GM19397 (cell line): ENCODE measurements at regions not wholly inside any gene's neighbourhood (a gene's known extent, or its start where the extent isn't known, plus 50 kb on each side); places are given as distances from the start of the nearest gene placed in this dataset.
"Not testable (repeated sequence)": the region's sequence is repeated elsewhere in the genome, so short reads cannot be mapped to it uniquely, and the experiment has no call there.

Source experiments
- ATAC-seq: cut with Tn5 transposase; IDR thresholded peaks from one replicate; pipeline ENCODE4 v1.9.1; 2021; ENCODE audit warnings: mild to moderate bottlenecking, moderate library complexity; ENCODE audit not compliant: unreplicated experiment

DNA sequence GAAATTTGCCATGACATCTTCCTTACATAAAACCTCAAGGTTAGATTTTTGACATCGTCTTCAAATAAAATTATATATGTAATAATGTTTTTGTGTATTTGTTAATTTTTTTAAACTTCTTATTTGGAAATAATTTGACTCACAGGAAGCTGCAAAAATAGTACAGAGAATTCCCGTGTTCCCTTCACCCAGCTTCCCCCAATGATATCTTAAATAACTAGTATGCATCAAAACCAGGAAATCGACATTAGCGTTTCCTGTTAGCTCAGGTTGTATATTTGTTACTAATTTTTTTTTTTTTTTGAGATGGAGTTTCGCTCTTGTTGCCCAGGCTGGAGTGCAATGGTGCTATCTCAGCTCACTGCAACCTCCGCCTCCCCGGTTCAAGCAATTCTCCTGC lies 86.3 kb upstream of the SPRY4 start:
- ATAC-seq: no peak

DNA sequence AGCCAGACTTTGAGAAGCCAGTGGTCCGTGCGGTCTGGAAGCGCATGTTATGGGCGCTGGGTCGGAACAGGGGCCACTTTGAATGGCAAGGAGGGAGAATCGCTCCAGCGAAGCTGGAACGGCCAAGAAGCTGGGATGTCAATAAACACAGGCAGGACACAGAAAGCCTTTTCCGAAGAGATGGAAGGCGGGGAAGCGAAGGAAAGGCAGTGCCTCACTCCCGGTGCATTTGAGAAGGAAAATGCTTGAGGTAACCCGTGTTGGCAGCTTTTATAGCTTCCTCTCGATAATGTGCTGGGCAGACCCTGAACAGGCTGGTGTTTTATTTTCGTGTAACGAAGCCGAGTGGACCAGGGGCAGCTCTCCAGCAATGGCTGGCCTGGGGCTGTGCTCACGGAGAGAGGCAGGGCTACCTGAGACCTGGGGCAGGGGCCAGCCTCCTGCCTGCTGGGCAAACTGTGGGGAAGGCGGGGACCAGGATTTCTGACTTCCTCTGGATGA lies 84.2 kb upstream of the SPRY4 start:
- ATAC-seq: no peak

DNA sequence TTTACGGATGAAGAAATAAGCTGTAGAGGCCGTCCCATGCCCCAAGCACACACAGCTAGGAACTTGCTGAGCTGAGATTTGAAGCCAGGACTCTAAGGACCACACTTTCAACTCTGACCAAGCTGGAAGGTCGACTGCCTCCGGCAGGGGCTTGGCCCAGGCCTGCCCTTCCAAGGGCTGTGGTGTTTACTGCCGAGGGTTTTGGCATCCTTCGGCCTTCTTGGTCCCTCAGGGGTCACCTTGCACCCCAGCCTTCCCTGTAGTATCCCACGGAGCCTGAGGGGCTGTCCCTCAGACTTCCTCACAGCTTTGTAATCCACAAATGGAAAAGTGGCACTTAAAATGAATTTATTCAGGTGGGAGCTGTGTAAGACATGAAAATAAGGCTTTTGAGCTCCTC lies 83.7 kb upstream of the SPRY4 start:
- no peak for ATAC-seq

DNA sequence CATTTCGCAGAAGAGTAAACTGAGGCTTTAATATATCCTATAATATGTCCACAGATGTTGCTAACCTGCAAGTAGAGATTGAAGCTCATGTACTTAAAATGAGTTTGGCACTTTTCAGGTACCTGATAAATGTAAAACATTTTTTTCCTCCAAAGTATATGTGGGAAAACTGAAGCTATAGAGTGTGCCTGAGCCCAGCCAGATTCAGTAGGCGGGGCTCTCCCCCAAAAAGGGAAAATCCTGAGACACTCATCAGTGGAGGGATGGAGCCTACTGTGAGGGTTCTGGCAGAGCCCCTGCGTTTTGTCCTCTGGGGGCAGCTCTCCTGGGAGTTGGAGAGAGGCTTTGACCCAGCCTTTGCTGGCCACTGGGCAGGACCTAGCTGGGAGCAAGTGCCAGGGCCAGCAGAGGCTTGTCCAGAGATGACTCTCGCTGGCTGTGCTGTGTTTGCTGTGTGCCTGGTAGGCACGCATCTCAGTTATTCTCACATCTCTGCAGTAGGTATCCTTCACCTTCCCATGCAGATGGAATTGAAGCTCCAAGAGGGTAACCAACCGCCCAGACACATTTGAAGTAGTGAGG lies 81.1 kb upstream of the SPRY4 start:
- ATAC-seq: no peak

DNA sequence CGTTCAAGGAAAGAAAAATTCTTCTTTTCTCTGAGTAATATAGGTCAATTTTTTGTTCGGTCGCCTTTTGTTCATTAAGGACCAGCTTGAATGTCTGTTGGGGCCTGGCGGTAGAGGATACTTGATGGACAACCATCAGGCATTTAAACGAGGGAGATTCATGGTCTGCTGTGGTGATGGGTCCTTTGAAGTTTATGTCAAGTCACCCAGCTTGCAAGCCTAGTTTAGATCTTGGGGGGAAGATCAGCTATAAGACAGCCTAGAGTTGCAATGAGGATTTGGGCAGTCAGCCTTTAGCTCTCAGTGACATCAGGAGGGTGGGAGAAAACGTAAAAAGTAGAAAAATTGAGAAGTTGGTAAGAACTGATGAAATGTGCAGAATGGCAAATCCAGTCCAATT lies 80.2 kb upstream of the SPRY4 start:
- no peak for ATAC-seq

DNA sequence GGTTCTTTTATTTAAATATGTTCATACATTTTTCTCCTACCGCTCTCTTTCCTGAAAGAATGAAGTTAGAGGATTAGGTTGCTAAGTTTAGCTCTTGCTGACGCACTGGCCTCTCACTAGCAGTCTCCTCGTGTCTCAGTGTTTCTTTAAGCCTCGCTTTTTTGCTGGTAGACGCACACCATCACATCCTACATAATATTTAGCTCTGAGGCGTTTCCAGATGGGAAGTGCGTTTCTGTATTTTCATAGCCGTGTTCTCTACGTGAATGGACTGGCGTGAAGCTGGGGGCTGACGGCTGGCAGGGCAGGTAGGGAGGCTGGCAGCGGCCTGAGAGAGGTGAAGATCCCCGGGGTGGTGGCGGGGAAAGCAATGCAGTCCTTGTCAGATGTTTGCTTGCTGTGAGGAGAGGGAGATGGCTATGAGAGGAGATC lies 79.2 kb upstream of the SPRY4 start:
- no peak for ATAC-seq

DNA sequence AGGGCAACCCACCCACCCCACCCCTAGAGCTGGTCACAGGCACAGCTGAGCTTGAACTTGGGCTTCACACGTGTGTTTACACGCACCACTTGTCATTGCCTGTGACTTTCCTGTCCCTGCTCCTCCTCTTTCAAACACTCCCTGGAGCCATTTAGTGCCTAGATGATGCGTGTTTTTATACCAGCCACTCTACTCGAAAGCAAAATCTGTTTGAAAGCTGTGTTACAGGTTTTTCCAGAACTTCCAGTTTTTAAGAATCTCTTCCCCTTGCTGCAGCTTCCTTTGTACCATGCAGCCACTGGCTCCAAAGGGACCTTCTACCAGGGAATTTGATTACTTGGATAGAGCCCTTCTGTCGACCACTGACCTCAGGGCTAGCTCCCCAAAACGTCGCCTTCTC lies 78.8 kb upstream of the SPRY4 start:
- no peak for ATAC-seq

DNA sequence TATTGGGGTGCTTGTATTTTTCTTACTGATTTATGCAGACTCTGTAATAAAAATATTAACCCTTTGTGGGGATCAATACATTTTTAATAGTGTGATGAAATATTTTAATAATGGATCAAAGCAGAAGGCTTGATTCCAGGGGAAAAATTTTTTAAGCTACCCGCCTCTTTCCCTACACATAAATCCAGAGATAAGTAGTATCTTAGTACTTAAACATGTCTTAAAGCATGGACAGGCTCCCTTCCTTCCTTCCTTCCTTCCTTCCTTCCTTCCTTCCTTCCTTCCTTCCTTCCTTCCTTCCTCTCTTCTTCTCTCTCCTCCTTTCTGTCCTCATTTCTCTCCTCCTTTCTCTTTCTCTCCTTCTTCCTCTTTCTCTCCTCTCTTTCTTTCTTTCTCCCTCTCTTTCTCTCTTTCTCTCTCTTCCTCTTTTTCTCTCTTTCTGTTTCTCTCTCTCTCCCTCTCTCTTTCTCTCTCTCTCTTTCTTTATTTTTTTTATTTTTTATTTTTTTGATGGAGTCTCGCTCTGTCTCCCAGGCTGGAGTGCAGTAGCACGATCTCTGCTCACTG lies 78.0 kb upstream of the SPRY4 start:
- ATAC-seq: no peak

DNA sequence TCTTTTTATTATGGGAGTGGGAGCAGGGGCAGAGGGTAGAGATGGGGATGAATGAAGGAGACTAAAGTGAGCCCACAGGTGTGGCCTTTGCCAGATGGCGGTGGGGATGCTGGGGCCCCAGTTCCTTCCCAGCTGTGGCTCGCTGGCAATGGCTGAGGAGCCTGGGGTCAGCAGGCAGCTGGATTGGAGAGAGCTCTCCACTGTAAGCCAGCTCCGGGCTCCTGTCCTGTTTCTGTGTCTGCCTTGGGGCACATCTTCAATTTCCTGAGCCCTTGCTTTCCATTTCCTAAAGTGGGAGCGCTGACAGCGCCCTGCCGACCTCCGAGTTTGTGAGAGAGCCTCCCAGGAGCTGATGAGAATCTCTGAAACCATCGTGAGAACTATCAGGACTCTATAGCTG lies 75.6 kb upstream of the SPRY4 start:
- ATAC-seq: no peak

DNA sequence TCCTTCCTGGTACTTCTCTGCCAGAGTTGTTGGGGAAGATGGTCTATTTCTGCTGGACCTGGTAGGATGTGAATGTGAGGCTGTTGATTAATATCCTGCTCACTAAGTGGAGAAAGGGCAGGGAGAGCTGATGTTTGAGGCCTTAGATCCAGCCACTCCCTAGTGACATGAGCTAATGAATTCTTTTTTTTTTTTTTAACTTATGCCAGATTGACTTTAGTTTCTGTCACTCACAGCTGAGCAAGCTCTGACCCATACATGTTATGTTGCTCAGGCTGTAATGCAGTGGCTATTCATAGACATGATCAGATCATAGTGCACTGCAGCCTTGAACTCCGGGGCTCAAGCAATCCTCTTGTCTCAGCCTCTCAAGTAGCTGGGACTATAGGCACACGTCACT lies 75.1 kb upstream of the SPRY4 start:
- ATAC-seq: no peak

DNA sequence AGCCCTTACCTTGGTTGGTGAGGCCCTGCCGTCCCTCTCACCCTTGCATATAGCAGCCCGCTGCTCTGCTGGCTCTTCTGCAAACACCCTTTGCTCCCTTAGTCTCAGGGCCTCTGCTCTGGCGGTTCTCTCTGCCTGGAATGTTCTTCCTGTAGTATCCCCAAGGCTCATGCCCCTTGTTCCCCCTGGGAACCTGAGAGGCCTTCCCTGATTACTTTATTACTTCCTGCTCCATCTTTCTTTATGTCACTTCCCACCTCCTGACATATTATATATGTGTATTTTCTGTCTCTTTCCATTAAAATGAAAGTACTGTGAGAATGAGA lies 73.9 kb upstream of the SPRY4 start:
- no peak for ATAC-seq

DNA sequence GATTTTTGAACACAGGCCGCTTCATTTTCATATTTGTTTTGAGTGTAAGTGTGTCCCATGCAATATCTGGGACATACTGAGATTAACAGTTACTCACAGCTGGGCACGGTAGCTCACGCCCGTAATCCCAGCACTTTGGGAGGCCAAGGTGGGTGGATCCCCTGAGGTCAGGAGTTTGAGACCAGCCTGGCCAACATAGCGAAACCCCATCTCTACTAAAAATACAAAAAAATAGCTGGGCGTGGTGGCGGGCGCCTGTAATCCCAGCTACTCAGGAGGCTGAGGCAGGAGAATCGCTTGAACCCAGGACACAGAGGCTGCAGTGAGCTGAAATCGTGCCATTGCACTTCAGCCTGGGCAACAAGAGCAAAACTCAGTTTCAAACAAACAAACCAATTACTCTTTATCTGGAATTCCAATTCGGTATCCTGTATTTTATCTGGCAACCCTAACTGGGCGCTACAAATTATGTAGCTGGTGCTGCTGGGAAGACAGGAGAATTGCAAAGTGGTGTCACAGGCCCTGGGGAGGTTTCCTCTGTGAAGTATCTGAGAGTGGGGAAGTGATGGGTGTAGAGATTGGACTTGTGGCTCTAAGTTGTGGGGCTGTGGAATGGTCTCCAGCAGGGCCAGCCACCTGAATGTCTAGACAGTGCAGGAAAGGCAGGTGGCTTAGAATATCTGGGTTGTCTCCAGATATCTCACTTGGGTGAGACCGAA lies 73.3 kb upstream of the SPRY4 start:
- not testable (repeated sequence) for ATAC-seq

DNA sequence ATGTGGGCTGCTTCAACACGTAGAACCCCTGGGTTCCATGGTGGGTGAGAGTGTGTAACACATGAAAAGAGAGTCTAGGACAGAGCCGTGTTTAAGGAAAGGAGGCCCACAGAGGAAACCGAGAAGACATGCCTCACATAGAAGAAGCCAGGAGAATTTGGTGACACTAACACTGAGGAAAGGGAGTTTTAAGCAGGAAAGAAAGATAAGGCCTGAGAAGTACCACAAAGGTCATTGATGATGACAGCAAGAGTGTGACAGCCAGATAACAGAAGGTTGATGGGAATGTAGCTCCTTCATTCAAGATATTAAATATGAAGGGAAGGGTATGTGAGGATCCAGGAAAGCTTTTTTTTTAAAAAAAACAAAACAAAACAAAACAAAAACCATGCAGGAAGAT lies 72.4 kb upstream of the SPRY4 start:
- no peak for ATAC-seq

DNA sequence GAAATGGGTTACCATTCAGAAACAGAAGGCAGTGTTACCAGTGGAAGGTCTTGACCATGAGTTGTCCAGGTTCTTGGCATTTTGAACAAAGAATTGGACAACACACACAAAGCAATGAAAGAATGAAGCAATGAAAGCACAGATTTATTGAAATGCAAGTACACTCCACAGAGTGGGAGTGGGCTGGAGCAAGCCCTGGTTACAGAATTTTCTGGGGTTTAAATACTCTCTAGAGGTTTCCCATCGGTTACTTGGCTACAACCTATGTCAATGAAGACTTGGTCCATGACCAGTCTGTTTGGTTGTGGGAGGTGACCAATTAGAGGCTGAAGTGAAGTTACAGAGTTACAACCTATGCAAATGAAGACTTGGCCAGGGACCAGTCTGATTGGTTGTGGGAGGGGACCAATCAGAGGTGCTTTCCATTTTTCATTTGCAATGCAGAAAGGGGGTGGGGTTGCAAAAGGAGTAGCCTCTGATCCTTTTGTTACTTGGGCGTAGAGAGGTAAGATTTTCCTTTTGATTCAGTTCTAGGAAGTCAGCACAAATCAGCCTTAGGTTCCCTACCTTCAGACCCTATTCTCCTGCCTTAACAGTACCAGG lies 71.7 kb upstream of the SPRY4 start:
- ATAC-seq: no peak

DNA sequence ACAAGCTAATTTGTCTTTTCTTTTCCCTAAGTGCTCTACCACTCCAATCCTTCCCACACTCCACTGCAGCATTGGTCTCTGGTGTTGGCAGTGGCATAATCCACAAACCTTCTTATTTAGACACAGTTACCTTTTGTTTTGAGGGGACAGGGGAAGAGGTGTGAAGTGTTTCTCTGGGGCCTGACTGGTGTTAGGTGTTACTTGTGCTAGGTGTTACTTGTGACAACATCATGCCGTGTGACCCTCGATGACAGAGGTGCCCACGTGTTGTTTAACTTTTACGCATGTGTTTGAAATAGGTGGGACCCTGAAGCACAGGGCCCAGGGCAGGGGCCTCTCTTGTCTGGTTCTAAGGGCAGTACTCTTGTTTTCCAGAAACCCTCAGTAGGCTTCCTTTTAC lies 70.5 kb upstream of the SPRY4 start:
- ATAC-seq: no peak

DNA sequence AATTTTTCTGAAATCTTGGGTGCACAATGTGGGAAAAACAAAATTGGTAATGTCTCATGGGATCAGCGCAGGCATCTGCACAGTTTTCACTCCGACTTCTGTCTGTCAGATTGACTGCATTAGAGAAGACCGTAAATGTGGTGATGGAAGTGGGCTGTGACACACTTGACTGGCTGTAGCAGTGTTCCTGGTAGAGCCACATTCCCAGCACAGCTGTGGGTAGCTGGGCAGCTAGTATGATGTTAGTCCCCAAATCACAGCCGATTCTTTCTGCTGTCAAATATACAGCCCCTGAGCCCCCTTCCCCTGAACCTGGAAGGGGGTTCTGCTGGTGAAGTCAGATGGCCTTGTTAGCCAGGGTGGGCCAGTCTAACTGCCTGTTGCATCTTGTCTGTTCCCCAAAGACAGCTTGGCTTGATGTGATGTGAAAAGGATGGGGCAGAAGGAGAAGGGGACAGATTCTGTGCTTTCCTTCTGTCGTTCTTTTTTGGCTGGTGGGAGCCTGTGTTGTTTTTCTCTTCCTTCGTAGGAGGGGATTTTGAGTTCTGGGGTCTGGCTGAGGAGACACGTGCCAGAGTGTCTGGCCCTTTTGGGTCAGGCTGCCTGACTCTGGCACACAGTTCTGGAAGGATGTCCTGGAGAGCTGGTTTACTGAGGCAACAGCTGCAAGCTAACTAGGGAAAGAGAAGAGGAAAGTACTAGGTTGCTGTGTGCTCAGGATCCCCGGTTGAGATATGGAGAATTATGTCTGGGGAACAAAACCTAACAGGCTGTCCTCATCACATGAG lies 66.4 kb upstream of the SPRY4 start:
- ATAC-seq: no peak

DNA sequence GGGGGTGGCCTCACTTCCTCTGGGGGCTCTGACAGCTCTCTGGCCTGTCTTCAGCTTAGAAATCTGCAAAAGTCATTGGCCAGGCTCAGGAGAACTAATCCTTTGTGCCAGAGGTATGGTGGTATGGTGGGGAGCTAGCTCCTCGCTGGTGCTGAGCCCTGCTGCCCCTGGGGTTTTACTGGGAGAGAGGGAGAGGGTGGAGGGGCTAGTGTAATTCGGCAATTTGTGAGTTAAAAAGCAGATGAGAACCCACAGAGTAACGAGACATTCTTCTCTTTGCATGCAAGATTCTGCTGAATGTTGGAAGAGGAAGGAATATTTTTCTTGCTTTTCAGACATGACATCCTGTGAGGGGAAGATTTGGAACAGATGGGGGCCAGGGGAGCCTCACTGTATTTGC lies 65.5 kb upstream of the SPRY4 start:
- ATAC-seq: no peak

DNA sequence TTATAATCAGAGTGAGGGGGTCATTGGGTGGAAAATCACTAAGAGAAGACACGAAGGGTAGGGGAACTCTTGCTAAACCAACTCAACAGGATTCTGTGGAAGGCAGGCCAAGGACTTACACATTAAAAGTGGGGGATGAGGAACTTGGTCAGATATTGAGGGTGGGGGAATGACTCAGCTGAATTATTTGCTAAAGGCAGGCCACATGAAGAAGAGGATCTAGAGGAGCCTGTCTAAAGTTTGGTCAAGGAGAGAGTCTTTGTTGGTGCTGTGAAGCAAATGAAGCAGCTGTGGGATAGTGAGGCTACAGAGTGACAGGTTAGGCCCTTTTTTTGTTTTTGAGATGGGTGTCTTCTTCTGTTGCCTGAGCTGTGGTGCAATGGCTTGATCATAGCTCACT lies 63.9 kb upstream of the SPRY4 start:
- no peak for ATAC-seq

DNA sequence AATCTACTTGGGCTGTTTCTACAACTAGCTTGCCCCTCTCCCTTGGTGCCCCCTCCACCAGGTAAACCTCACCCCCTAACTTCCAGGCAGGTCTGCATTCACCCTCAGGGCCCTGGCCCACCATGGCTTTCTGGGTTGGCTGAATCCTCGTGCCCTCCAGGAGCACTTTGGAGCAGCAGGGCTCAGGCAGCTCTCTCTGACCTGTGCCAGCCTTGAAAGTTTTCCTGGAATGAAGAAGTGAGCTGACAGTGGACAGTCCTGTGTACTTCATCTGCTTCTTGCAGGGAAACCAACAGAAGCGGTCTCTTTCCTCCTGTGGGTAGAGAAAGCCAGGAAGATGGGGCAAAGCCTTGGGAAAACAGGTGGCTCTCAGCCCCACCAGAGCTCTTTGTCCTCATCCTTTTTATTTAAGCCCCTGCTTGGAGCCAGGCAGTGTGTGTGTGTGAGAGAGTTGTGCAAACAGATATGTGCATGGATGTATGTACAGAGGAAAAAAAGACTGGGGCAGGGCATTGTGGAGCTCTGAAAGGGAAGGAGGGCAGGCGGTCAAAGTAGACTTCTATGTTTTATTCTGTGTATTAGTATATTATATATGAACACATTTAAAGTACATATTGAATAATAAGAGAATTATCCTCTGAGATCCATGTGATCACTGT lies 62.3 kb upstream of the SPRY4 start:
- no peak for ATAC-seq

DNA sequence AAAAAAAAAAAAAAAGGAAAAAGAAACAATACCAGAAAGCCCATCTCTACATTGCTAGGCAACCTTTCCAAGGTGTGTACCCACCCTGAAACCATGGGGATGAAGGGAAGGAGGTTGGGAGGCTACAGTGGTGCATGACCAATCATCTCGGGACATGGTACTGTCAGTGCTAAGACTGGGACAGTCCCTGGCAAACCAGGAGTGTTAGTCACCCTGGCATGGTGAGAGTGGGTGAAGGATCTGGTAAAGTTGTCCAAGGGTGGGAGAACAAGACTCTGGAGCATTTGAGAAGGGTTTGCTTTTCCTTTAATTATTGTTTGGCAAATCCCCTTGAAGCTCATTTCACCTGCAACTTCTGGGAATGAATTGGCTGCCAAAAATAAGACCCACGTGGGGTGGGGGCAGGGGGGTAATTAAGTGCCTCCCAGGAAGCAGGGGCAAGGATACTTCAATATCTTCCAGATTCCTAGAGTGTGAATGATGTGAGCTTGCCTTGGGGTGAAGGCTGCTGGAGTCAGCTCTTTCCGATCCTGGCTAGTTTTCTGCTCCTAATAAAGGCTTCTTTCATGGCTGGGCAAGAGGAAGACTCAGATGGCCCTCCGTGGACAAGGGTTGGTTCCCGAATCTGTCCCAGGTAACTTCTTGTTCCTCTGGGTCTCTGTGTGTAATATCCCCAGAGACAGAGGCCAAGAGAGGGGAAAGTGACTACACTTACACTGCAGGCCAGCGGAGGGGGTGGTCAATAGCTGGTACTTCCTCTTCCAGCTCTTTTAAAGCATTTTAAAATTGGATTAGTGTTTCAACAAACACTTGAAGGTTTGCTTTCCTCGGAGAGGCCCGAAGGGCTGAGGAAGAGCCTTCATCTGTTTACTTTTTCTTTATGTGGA lies 61.6 kb upstream of the SPRY4 start:
- ATAC-seq: no peak
